A673 (cell line): ENCODE measurements at regions not wholly inside any gene's neighbourhood (a gene's known extent, or its start where the extent isn't known, plus 50 kb on each side); places are given as distances from the start of the nearest gene placed in this dataset.

ENCODE experiments used
- EZH2 ChIP-seq: fragments of 200-600 bp; sonication (generic); IDR thresholded peaks from 2 replicates; pipeline ENCODE4 v1.6.1; 2017; ENCODE audit warnings: borderline replicate concordance, low read depth, mild to moderate bottlenecking, mixed read lengths, antibody characterized with exemption, low read length; ENCODE audit not compliant: poor library complexity, severe bottlenecking
- TF ChIP-seq, protein P1 (sequence below): fragments of 300-800, 200-600 bp; sonication (generic); conservative IDR thresholded peaks from 2 replicates; pipeline ENCODE4 v1.5.1; 2017; ENCODE audit warnings: low read depth, mild to moderate bottlenecking, antibody characterized with exemption, low read length, moderate library complexity, mixed read lengths

- TF ChIP-seq, protein P1, sequence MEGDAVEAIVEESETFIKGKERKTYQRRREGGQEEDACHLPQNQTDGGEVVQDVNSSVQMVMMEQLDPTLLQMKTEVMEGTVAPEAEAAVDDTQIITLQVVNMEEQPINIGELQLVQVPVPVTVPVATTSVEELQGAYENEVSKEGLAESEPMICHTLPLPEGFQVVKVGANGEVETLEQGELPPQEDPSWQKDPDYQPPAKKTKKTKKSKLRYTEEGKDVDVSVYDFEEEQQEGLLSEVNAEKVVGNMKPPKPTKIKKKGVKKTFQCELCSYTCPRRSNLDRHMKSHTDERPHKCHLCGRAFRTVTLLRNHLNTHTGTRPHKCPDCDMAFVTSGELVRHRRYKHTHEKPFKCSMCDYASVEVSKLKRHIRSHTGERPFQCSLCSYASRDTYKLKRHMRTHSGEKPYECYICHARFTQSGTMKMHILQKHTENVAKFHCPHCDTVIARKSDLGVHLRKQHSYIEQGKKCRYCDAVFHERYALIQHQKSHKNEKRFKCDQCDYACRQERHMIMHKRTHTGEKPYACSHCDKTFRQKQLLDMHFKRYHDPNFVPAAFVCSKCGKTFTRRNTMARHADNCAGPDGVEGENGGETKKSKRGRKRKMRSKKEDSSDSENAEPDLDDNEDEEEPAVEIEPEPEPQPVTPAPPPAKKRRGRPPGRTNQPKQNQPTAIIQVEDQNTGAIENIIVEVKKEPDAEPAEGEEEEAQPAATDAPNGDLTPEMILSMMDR: no peak
- TF ChIP-seq EZH2: no peak
Observed at GRCh38 chr1:96510911-96511310, 210.7 kb upstream of the PTBP2 start.
